ENCODE measurements at regions not wholly inside any gene's neighbourhood (a gene's known extent, or its start where the extent isn't known, plus 50 kb on each side); places are given as distances from the start of the nearest gene placed in this dataset.

GRCh38 chr13:64186071-64186470 lies 2770.4 kb upstream of the PCDH20 start:
- H3K27me3 ChIP-seq (replicated peaks in 2 of 5; ENCODE audit: control insufficient read depth in 4 of 5, insufficient read depth in 5 of 5, low read length in 4 of 5) = no peaks in the 10 kb centered on the region
- no peaks in the 10 kb centered on the region for H3K36me3 ChIP-seq (ENCODE audit: control insufficient read depth in 4 of 4, insufficient read depth in 4 of 4, low read length in 3 of 4)
- H3K9me3 ChIP-seq (ENCODE audit: control extremely low read depth in 1 of 5, control insufficient read depth in 4 of 5, insufficient read depth in 2 of 5, low read depth in 1 of 5, low read length in 4 of 5) = no peaks in the 10 kb centered on the region
- no CpG with 5 or more reads among the region's 1 CpG for WGBS (ENCODE audit: insufficient coverage)
- ChIA-PET CTCF (no interaction called here), POLR2A (no interaction called here)
- H3K4me1 ChIP-seq (ENCODE audit: control extremely low read depth in 1 of 4, control insufficient read depth in 4 of 4, insufficient read depth in 4 of 4, low read length in 3 of 4) = peaks cover 0 to 2% (median 0%) of the 10 kb centered on the region in 4 experiments
- no peak for DNase-seq
- no peak overlapping the region for H3K4me3 ChIP-seq (ENCODE audit: control insufficient read depth in 1 of 7, extremely low read depth in 1 of 7, insufficient read depth in 4 of 7, low read depth in 2 of 7, low read length in 6 of 7)
- H3K27ac ChIP-seq (ENCODE audit: insufficient read depth in 1 of 2, low read depth in 1 of 2, low read length in 2 of 2, poor library complexity in 1 of 2, severe bottlenecking in 2 of 2) = no peak overlapping the region

DNA sequence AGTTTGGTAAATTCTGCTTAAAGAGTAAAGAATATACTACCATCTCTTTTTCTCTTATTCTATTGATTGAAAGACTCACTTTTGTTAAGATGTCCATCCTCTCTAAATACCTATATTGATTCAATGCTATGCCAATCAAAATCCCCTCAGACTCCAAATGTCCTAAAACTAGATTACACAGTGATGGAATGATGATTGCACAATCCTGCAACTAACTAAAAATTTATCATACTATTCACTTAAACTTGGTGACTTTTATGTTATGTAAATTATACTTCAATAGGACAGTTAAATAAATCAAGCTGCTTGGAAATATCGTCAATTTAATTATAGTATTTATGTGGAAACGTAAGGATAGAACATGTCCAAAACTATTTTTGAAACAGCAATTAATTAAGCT lies 2765.1 kb upstream of the PCDH20 start:
- no peak overlapping the region for H3K27ac ChIP-seq (ENCODE audit: insufficient read depth in 1 of 2, low read depth in 1 of 2, low read length in 2 of 2, poor library complexity in 1 of 2, severe bottlenecking in 2 of 2)
- H3K9me3 ChIP-seq (ENCODE audit: control extremely low read depth in 1 of 5, control insufficient read depth in 4 of 5, insufficient read depth in 2 of 5, low read depth in 1 of 5, low read length in 4 of 5) = no peaks in the 10 kb centered on the region
- DNase-seq = no peak
- H3K4me3 ChIP-seq (ENCODE audit: control insufficient read depth in 1 of 7, extremely low read depth in 1 of 7, insufficient read depth in 4 of 7, low read depth in 2 of 7, low read length in 6 of 7) = no peak overlapping the region
- H3K36me3 ChIP-seq (ENCODE audit: control insufficient read depth in 4 of 4, insufficient read depth in 4 of 4, low read length in 3 of 4) = no peaks in the 10 kb centered on the region
- no peaks in the 10 kb centered on the region for H3K27me3 ChIP-seq (replicated peaks in 2 of 5; ENCODE audit: control insufficient read depth in 4 of 5, insufficient read depth in 5 of 5, low read length in 4 of 5)
- POLR2A ChIA-PET = no interaction called here
- no CpG with 5 or more reads among the region's 2 CpGs for WGBS (ENCODE audit: insufficient coverage)
- CTCF ChIA-PET = no interaction called here
- H3K4me1 ChIP-seq (ENCODE audit: control extremely low read depth in 1 of 4, control insufficient read depth in 4 of 4, insufficient read depth in 4 of 4, low read length in 3 of 4) = peaks cover 0 to 2% (median 0%) of the 10 kb centered on the region in 4 experiments

DNA sequence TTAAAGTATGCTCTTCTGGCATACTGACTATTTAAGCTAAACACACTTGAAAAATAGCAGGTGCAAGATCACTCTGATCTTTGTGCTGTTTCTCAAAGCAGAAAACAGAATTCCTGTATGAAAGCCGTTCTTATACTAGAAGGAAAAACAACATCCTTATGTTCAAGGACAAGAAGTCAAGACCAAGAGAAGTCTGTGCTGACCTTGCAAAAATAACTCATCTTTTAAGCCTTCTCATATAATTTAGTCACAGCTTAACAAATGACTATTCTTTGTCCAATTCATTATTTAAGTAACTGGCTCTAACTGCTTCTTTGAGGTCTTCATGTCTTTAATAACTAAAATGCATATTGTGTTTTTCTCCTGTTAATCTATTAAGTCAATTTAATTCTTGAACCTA lies 2750.2 kb upstream of the PCDH20 start:
- H3K27ac ChIP-seq (ENCODE audit: insufficient read depth in 1 of 2, low read depth in 1 of 2, low read length in 2 of 2, poor library complexity in 1 of 2, severe bottlenecking in 2 of 2) = no peak overlapping the region
- H3K27me3 ChIP-seq (replicated peaks in 2 of 5; ENCODE audit: control insufficient read depth in 4 of 5, insufficient read depth in 5 of 5, low read length in 4 of 5) = no peaks in the 10 kb centered on the region
- WGBS (ENCODE audit: insufficient coverage) = 100% methylated on average over 1 of the region's 1 CpG
- DNase-seq = no peak
- no peak overlapping the region for H3K4me3 ChIP-seq (ENCODE audit: control insufficient read depth in 1 of 7, extremely low read depth in 1 of 7, insufficient read depth in 4 of 7, low read depth in 2 of 7, low read length in 6 of 7)
- H3K9me3 ChIP-seq (ENCODE audit: control extremely low read depth in 1 of 5, control insufficient read depth in 4 of 5, insufficient read depth in 2 of 5, low read depth in 1 of 5, low read length in 4 of 5) = no peaks in the 10 kb centered on the region
- CTCF ChIA-PET = no interaction called here
- POLR2A ChIA-PET = no interaction called here
- H3K36me3 ChIP-seq (ENCODE audit: control insufficient read depth in 4 of 4, insufficient read depth in 4 of 4, low read length in 3 of 4) = no peaks in the 10 kb centered on the region
- H3K4me1 ChIP-seq (ENCODE audit: control extremely low read depth in 1 of 4, control insufficient read depth in 4 of 4, insufficient read depth in 4 of 4, low read length in 3 of 4) = no peaks in the 10 kb centered on the region

- Histone ChIP-seq H3K9me3 (ENCODE audit: control extremely low read depth in 1 of 5, control insufficient read depth in 4 of 5, insufficient read depth in 2 of 5, low read depth in 1 of 5, low read length in 4 of 5) (no peaks in the 10 kb centered on the region), H3K36me3 (ENCODE audit: control insufficient read depth in 4 of 4, insufficient read depth in 4 of 4, low read length in 3 of 4) (no peaks in the 10 kb centered on the region), H3K27me3 (replicated peaks in 2 of 5; ENCODE audit: control insufficient read depth in 4 of 5, insufficient read depth in 5 of 5, low read length in 4 of 5) (no peaks in the 10 kb centered on the region), H3K4me3 (ENCODE audit: control insufficient read depth in 1 of 7, extremely low read depth in 1 of 7, insufficient read depth in 4 of 7, low read depth in 2 of 7, low read length in 6 of 7) (no peak overlapping the region), H3K4me1 (ENCODE audit: control extremely low read depth in 1 of 4, control insufficient read depth in 4 of 4, insufficient read depth in 4 of 4, low read length in 3 of 4) (no peaks in the 10 kb centered on the region), H3K27ac (ENCODE audit: insufficient read depth in 1 of 2, low read depth in 1 of 2, low read length in 2 of 2, poor library complexity in 1 of 2, severe bottlenecking in 2 of 2) (no peak overlapping the region)
- no peak for DNase-seq
- POLR2A ChIA-PET = no interaction called here
- 97% methylated on average over 3 of the region's 4 CpGs for WGBS (ENCODE audit: insufficient coverage)
- CTCF ChIA-PET = no interaction called here
These were observed 2748.8 kb upstream of the PCDH20 start for GRCh38 chr13:64164435-64164834.

DNA sequence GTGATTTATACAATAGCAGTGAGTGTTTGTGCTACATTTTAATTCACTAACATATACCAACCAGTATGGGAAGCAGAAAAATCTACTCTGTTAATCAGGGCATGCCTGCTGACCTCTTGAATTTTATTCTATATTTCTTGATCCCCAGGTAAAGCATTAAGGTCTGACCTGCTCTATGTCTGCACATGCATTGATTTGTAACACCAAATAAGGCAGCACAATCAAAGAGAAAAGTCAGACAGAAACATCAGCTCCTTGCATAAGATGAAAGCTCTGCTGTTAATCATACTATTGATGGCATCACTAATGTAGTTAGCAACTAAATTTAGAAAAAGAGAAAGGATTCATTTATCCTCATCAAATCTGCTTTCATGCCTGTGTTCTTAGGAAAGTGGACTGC lies 2744.8 kb upstream of the PCDH20 start:
- H3K36me3 ChIP-seq (ENCODE audit: control insufficient read depth in 4 of 4, insufficient read depth in 4 of 4, low read length in 3 of 4) = no peaks in the 10 kb centered on the region
- ChIA-PET CTCF (no interaction called here), POLR2A (no interaction called here)
- no peak overlapping the region for H3K4me3 ChIP-seq (ENCODE audit: control insufficient read depth in 1 of 7, extremely low read depth in 1 of 7, insufficient read depth in 4 of 7, low read depth in 2 of 7, low read length in 6 of 7)
- no peak overlapping the region for H3K27ac ChIP-seq (ENCODE audit: insufficient read depth in 1 of 2, low read depth in 1 of 2, low read length in 2 of 2, poor library complexity in 1 of 2, severe bottlenecking in 2 of 2)
- no peaks in the 10 kb centered on the region for H3K27me3 ChIP-seq (replicated peaks in 2 of 5; ENCODE audit: control insufficient read depth in 4 of 5, insufficient read depth in 5 of 5, low read length in 4 of 5)
- no peaks in the 10 kb centered on the region for H3K4me1 ChIP-seq (ENCODE audit: control extremely low read depth in 1 of 4, control insufficient read depth in 4 of 4, insufficient read depth in 4 of 4, low read length in 3 of 4)
- H3K9me3 ChIP-seq (ENCODE audit: control extremely low read depth in 1 of 5, control insufficient read depth in 4 of 5, insufficient read depth in 2 of 5, low read depth in 1 of 5, low read length in 4 of 5) = no peaks in the 10 kb centered on the region
- DNase-seq = no peak

- Histone ChIP-seq H3K4me1 (ENCODE audit: control extremely low read depth in 1 of 4, control insufficient read depth in 4 of 4, insufficient read depth in 4 of 4, low read length in 3 of 4) (no peaks in the 10 kb centered on the region), H3K27ac (ENCODE audit: insufficient read depth in 1 of 2, low read depth in 1 of 2, low read length in 2 of 2, poor library complexity in 1 of 2, severe bottlenecking in 2 of 2) (no peak overlapping the region), H3K9me3 (ENCODE audit: control extremely low read depth in 1 of 5, control insufficient read depth in 4 of 5, insufficient read depth in 2 of 5, low read depth in 1 of 5, low read length in 4 of 5) (no peaks in the 10 kb centered on the region), H3K36me3 (ENCODE audit: control insufficient read depth in 4 of 4, insufficient read depth in 4 of 4, low read length in 3 of 4) (no peaks in the 10 kb centered on the region), H3K27me3 (replicated peaks in 2 of 5; ENCODE audit: control insufficient read depth in 4 of 5, insufficient read depth in 5 of 5, low read length in 4 of 5) (no peaks in the 10 kb centered on the region), H3K4me3 (ENCODE audit: control insufficient read depth in 1 of 7, extremely low read depth in 1 of 7, insufficient read depth in 4 of 7, low read depth in 2 of 7, low read length in 6 of 7) (no peak overlapping the region)
- DNase-seq = peak in 1 of 3 donors; percentile 15
- ChIA-PET POLR2A (interaction anchor here (0.6 kb wide), 1 partner anchor 195 kb away, joined by 5 read pairs; no protein-coding TSS in a partner anchor), CTCF (no interaction called here)
- WGBS (ENCODE audit: insufficient coverage) = 50% methylated on average over 1 of the region's 3 CpGs
These were observed 2743.3 kb upstream of the PCDH20 start for GRCh38 chr13:64158908-64159307.

DNA sequence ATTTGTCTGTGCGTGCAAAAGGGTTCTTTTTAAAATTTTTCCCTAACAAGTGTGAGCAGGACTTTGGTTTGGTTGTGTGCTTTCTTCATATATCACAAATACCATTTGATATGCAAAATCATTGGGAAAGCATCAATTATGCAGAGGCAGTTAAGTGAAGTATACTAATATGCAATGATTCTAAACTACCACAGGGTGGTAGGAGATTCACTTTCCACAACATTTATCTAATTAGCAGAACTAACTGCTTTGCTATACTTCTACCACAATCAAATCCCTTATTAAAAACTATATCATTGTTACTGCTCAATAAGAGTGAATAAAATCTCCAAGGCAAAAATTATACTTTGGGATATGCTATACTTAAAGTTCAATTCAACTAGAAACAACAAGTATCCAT lies 2738.9 kb upstream of the PCDH20 start:
- Histone ChIP-seq H3K4me1 (ENCODE audit: control extremely low read depth in 1 of 4, control insufficient read depth in 4 of 4, insufficient read depth in 4 of 4, low read length in 3 of 4) (no peaks in the 10 kb centered on the region), H3K27ac (ENCODE audit: insufficient read depth in 1 of 2, low read depth in 1 of 2, low read length in 2 of 2, poor library complexity in 1 of 2, severe bottlenecking in 2 of 2) (no peak overlapping the region), H3K9me3 (ENCODE audit: control extremely low read depth in 1 of 5, control insufficient read depth in 4 of 5, insufficient read depth in 2 of 5, low read depth in 1 of 5, low read length in 4 of 5) (no peaks in the 10 kb centered on the region), H3K27me3 (replicated peaks in 2 of 5; ENCODE audit: control insufficient read depth in 4 of 5, insufficient read depth in 5 of 5, low read length in 4 of 5) (no peaks in the 10 kb centered on the region), H3K4me3 (ENCODE audit: control insufficient read depth in 1 of 7, extremely low read depth in 1 of 7, insufficient read depth in 4 of 7, low read depth in 2 of 7, low read length in 6 of 7) (no peak overlapping the region), H3K36me3 (ENCODE audit: control insufficient read depth in 4 of 4, insufficient read depth in 4 of 4, low read length in 3 of 4) (no peaks in the 10 kb centered on the region)
- CTCF ChIA-PET = no interaction called here
- WGBS (ENCODE audit: insufficient coverage) = no CpG with 5 or more reads among the region's 1 CpG
- POLR2A ChIA-PET = no interaction called here
- peak in 2 of 3 donors; percentile 9 to 19 for DNase-seq

DNA sequence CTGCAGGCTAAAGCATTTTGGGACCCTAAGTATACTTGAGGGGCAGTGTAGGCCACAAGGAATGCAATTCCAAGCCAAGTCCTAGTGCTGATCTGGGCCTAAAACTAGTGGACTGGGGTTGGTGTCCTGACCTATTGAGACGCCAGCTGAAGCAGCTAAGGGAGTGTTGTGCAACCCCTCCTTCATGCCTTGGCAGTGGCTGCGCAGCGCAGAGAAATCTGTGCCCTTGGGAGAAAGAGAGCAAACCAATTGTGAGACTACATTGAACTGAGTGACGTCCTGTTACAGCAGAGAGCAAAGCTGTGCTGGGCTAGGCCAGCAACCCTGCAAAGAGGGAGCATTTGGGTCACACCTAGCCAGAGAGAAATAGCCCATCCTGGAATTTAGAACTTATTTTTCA lies 2715.0 kb upstream of the PCDH20 start:
- Histone ChIP-seq H3K4me3 (ENCODE audit: control insufficient read depth in 1 of 7, extremely low read depth in 1 of 7, insufficient read depth in 4 of 7, low read depth in 2 of 7, low read length in 6 of 7) (no peak overlapping the region), H3K27me3 (replicated peaks in 2 of 5; ENCODE audit: control insufficient read depth in 4 of 5, insufficient read depth in 5 of 5, low read length in 4 of 5) (no peaks in the 10 kb centered on the region), H3K9me3 (ENCODE audit: control extremely low read depth in 1 of 5, control insufficient read depth in 4 of 5, insufficient read depth in 2 of 5, low read depth in 1 of 5, low read length in 4 of 5) (no peaks in the 10 kb centered on the region), H3K4me1 (ENCODE audit: control extremely low read depth in 1 of 4, control insufficient read depth in 4 of 4, insufficient read depth in 4 of 4, low read length in 3 of 4) (no peaks in the 10 kb centered on the region), H3K36me3 (ENCODE audit: control insufficient read depth in 4 of 4, insufficient read depth in 4 of 4, low read length in 3 of 4) (no peaks in the 10 kb centered on the region), H3K27ac (ENCODE audit: insufficient read depth in 1 of 2, low read depth in 1 of 2, low read length in 2 of 2, poor library complexity in 1 of 2, severe bottlenecking in 2 of 2) (no peak overlapping the region)
- WGBS (ENCODE audit: insufficient coverage) = 98% methylated on average over 4 of the region's 4 CpGs
- no peak for DNase-seq
- POLR2A ChIA-PET = no interaction called here
- CTCF ChIA-PET = no interaction called here
